Parathyroid adenoma (tissue), 2 donors: ENCODE measurements at regions not wholly inside any gene's neighbourhood (a gene's known extent, or its start where the extent isn't known, plus 50 kb on each side); places are given as distances from the start of the nearest gene placed in this dataset.

Source experiments
- H2AFZ ChIP-seq: fragments of 300-600 bp; sonication (generic); one replicate; pipeline ENCODE4 v1.7.0; 2017; ENCODE audit warnings: antibody characterized with exemption, mild to moderate bottlenecking
- H3K27ac ChIP-seq: fragments of 300-600 bp; sonication (generic); one replicate; pipeline ENCODE4 v1.7.0; 2017
- H3K27me3 ChIP-seq: fragments of 300-600 bp; sonication (generic); one replicate; pipeline ENCODE4 v1.7.0; 2017; ENCODE audit warnings: low read length; ENCODE audit not compliant: control insufficient read depth, insufficient read depth
- H3K36me3 ChIP-seq: fragments of 300-600 bp; sonication (generic); one replicate; pipeline ENCODE4 v1.7.0; 2017; ENCODE audit warnings: low read length; ENCODE audit not compliant: control insufficient read depth, insufficient read depth
- H3K4me1 ChIP-seq: fragments of 300-600 bp; sonication (generic); one replicate; pipeline ENCODE4 v1.7.0; 2017; ENCODE audit warnings: control low read depth
- H3K4me2 ChIP-seq: fragments of 300-600 bp; sonication (generic); one replicate; pipeline ENCODE4 v1.7.0; 2017; ENCODE audit warnings: low read length
- H3K4me3 ChIP-seq: fragments of 300-600 bp; sonication (generic); one replicate; pipeline ENCODE4 v1.7.0; 2017; ENCODE audit warnings: low read depth, low read length
- H3K79me2 ChIP-seq: fragments of 300-600 bp; sonication (generic); one replicate; pipeline ENCODE4 v1.7.0; 2017; ENCODE audit warnings: control low read depth
- H3K9ac ChIP-seq: fragments of 300-600 bp; sonication (generic); one replicate; pipeline ENCODE4 v1.7.0; 2017; ENCODE audit warnings: mild to moderate bottlenecking
- H3K9me3 ChIP-seq: fragments of 300-600 bp; sonication (generic); one replicate; pipeline ENCODE4 v1.7.0; 2017; ENCODE audit warnings: low read length; ENCODE audit not compliant: control insufficient read depth
- TF ChIP-seq, protein P1 (sequence below): fragments of 300-600 bp; sonication (generic); IDR thresholded peaks from one replicate; pipeline ENCODE4 v1.7.0; 2017; ENCODE audit warnings: antibody characterized with exemption, mild to moderate bottlenecking
- donor health status: primary hyperparathyroidism.

DNA sequence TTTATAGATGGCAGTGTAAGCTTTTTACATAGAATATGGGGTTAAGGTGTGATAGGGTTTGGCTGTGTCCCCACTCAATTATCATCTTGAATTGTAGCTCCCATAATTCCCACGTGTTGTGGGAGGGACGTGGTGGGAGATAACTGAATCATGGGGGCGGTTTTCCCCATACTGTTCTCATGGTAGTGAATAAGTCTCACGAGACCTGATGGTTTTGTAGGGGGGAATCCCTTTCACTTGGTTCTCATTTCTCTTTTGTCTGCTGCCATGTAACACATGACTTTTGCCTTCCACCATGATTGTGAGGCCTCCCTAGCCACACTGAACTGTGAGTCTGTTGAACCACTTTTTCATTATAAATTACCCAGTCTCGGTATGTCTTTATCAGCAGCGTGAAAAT is 290.3 kb upstream of the B3GALT2 start:
- Histone ChIP-seq H3K4me2 (no peak overlapping the region), H3K9ac (no peak overlapping the region), H3K79me2 (no peaks in the 10 kb centered on the region), H3K27ac (no peak overlapping the region), H2AFZ (no peak overlapping the region), H3K4me1 (no peaks in the 10 kb centered on the region), H3K4me3 (no peak overlapping the region), H3K9me3 (no peaks in the 10 kb centered on the region), H3K36me3 (no peaks in the 10 kb centered on the region), H3K27me3 (no peaks in the 10 kb centered on the region)
- TF ChIP-seq, protein P1, sequence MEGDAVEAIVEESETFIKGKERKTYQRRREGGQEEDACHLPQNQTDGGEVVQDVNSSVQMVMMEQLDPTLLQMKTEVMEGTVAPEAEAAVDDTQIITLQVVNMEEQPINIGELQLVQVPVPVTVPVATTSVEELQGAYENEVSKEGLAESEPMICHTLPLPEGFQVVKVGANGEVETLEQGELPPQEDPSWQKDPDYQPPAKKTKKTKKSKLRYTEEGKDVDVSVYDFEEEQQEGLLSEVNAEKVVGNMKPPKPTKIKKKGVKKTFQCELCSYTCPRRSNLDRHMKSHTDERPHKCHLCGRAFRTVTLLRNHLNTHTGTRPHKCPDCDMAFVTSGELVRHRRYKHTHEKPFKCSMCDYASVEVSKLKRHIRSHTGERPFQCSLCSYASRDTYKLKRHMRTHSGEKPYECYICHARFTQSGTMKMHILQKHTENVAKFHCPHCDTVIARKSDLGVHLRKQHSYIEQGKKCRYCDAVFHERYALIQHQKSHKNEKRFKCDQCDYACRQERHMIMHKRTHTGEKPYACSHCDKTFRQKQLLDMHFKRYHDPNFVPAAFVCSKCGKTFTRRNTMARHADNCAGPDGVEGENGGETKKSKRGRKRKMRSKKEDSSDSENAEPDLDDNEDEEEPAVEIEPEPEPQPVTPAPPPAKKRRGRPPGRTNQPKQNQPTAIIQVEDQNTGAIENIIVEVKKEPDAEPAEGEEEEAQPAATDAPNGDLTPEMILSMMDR = no peak

DNA sequence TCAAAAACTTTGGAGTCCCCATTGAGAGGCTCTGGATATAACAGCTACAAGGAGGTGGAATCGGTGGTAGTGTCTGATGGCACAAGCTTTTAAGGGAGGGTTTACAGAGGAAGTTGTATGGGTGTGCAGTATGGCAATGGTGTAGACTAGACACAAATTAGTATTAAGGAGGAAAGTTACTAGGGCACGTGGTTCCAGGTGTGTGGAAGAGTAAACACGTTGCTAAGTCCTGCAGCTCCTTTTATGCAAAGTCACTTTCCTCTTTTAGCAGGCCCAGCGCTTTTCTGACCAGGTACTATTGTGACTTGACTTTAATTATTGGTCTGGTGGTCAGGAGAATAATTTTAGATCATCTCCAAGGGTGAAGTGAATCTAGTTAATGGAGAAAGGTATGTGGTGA is 287.5 kb upstream of the B3GALT2 start:
- H3K36me3 ChIP-seq = no peaks in the 10 kb centered on the region
- no peak overlapping the region for H3K4me2 ChIP-seq
- H2AFZ ChIP-seq = no peak overlapping the region
- no peaks in the 10 kb centered on the region for H3K4me1 ChIP-seq
- no peak overlapping the region for H3K27ac ChIP-seq
- no peak overlapping the region for H3K4me3 ChIP-seq
- TF ChIP-seq, protein P1 = no peak
- H3K27me3 ChIP-seq = no peaks in the 10 kb centered on the region
- H3K79me2 ChIP-seq = no peaks in the 10 kb centered on the region
- no peak overlapping the region for H3K9ac ChIP-seq
- H3K9me3 ChIP-seq = no peaks in the 10 kb centered on the region

DNA sequence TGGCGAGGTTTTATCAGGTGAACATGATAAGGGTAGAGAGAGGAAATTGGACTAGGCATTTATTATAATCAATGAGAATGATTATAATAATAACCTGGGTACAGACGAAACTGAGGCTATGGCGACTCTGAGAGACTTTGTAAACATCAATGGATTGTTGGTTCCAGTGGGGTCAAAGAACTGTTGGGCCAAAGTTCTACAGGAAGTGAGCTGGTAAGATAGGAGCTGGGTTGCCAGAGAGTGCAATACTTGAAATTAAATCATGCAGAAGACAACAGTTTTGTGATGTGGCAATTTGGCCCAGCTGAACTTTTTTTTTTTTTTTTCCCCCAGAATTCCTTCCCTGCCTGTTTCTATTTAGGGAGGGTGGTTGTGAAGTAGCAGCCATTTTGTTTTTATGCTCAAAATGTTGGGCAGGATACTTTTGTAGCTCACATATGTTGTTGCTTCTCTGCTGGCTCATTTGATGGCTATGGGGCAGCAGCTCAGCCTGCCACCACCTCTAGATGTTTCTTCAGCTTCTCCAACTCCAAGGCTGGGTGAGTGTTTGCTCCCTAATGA is 286.5 kb upstream of the B3GALT2 start:
- H3K9ac ChIP-seq = no peak overlapping the region
- H3K27ac ChIP-seq = no peak overlapping the region
- no peaks in the 10 kb centered on the region for H3K4me1 ChIP-seq
- no peaks in the 10 kb centered on the region for H3K9me3 ChIP-seq
- TF ChIP-seq, protein P1 = no peak
- H3K27me3 ChIP-seq = no peaks in the 10 kb centered on the region
- H3K4me3 ChIP-seq = no peak overlapping the region
- H3K4me2 ChIP-seq = no peak overlapping the region
- no peaks in the 10 kb centered on the region for H3K36me3 ChIP-seq
- H2AFZ ChIP-seq = no peak overlapping the region
- H3K79me2 ChIP-seq = no peaks in the 10 kb centered on the region

DNA sequence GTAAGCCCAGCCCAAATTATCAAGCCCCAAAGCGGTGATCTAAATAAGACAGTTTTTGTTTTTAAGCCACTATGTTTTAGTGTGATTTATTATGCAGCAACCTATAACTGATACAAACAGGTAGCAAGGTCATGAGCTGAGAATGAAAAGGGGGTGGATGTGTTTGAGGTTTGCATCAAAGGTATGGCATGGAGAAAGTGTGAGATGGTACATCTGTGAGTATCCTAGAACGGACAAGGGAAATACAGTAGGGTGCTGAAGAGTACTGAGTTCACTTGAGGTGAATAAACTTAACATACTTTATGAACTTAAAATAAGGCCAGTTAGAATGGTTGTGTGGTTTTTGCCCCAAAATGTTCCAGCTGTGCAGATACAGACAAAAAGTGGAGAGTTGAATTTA is 286.0 kb upstream of the B3GALT2 start:
- Histone ChIP-seq H3K79me2 (no peaks in the 10 kb centered on the region), H3K4me3 (no peak overlapping the region), H3K4me1 (no peaks in the 10 kb centered on the region), H3K9me3 (no peaks in the 10 kb centered on the region), H3K27me3 (no peaks in the 10 kb centered on the region), H3K4me2 (no peak overlapping the region), H3K9ac (no peak overlapping the region), H3K36me3 (no peaks in the 10 kb centered on the region), H2AFZ (no peak overlapping the region), H3K27ac (no peak overlapping the region)
- TF ChIP-seq, protein P1 = no peak

DNA sequence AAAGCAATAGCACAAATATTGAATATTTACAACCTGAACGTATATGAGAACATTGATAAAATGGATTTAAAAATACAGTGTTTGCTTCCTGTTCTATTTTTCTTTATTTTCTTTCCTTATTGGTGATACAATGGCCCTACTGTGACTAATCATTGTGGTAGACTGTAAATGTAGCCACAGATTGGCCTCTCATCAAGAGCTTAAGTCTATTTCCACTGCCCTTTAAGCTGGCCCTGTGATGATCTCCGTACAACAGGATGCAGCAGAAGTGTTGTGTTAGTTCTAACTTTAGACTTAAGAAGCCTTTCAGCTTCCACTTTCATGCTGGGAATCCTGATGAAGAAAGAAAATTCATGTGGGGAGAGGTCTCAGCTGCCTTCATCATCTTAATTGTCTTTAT is 285.6 kb upstream of the B3GALT2 start:
- H3K4me1 ChIP-seq = no peaks in the 10 kb centered on the region
- no peaks in the 10 kb centered on the region for H3K79me2 ChIP-seq
- H3K36me3 ChIP-seq = no peaks in the 10 kb centered on the region
- no peak overlapping the region for H3K4me2 ChIP-seq
- TF ChIP-seq, protein P1 = no peak
- no peak overlapping the region for H2AFZ ChIP-seq
- H3K4me3 ChIP-seq = no peak overlapping the region
- H3K9me3 ChIP-seq = no peaks in the 10 kb centered on the region
- no peak overlapping the region for H3K9ac ChIP-seq
- H3K27ac ChIP-seq = no peak overlapping the region
- H3K27me3 ChIP-seq = no peaks in the 10 kb centered on the region
